ENCODE measurements at regions not wholly inside any gene's neighbourhood (a gene's known extent, or its start where the extent isn't known, plus 50 kb on each side); places are given as distances from the start of the nearest gene placed in this dataset.
A peak's percentile ranks its signal among the peaks of the same experiment; 100 is the strongest.

GRCh38 chr7:36802459-36803135, 78.3 kb upstream of the AOAH start:
- DNase-seq = no peak

DNA sequence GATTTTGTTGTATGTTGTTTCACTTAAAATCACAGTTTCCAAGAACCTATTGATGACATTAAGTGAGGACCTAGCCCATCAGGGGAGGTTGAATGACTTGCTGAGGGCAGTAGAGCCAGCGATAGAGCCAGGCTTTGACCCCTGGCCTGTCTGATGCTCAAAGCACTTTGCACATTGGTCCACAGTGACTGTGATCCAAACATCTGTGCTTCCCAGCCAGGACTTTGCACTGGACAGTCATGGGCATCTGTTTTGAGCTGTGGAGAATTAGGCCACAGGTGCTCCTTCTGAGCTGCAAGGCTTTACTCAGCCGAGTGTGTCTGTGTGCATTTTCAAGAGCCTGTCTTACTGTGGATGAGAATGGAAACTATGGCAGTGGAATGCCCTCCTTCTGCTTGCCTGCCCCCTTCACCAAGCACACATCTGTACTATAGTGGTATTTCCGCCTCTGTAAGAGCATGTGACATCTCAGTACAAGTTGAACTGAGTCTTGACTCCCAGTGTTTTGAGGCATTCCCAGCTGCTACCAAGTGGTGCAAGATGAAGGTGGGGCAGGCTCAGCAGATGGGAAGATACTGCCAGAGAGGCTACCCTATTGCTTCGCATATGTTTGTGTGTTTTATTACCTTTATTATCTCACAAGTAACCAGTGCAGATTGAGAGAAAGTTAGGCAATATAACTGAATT, 72.7 kb upstream of the AOAH start:
- no peak for DNase-seq

DNA sequence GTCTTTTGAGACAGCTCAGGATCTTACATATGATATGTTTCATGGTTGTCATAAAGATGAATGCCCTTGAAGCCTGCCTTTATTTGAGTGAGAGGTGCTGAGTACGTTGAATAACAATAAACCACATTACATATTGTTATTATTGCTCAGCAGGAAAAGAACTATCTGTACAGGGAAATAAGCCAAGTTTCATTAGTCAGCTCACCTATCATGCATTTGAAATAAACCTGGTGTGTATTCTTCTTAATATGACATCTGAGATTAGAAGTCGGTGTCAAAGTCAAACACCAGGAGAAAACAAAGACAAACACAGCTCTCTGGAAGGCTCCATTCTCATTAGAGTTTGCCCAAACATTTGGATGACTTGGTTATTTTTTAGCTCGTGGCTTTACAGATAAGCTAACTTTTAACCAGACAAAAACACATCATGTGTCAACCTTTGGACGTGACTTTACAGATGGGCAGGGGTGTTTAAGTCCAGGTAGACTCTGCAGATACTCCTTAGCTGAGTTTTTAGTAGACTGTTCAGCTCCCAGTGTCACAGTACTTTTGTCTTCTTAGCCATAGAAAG, 71.2 kb upstream of the AOAH start:
- DNase-seq = peak; percentile 26

DNA sequence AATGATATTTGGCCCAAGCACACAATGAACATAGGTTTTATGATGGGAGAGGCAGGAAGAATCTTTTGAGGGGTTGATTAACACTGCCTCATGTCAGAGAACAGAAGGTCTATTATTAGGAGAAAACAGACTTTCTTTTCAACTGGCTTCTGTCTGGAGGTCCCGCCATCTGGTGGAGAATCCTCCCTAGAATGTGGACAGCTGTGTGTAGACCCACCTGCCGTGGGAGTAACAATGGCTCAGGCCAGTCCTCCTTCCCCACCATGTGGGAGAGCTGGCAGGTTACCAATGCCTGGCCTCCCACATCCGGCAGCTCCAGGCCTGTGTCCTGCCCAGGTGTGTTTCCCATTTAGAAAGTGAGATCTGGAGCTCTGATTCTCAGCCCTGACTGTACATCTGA, 70.4 kb upstream of the AOAH start:
- peak; percentile 52 for DNase-seq

- no peak for DNase-seq
These were observed 68.1 kb upstream of the AOAH start for GRCh38 chr7:36792421-36792820.

GRCh38 chr7:36790311-36790787, 66.1 kb upstream of the AOAH start:
- no peak for DNase-seq

DNA sequence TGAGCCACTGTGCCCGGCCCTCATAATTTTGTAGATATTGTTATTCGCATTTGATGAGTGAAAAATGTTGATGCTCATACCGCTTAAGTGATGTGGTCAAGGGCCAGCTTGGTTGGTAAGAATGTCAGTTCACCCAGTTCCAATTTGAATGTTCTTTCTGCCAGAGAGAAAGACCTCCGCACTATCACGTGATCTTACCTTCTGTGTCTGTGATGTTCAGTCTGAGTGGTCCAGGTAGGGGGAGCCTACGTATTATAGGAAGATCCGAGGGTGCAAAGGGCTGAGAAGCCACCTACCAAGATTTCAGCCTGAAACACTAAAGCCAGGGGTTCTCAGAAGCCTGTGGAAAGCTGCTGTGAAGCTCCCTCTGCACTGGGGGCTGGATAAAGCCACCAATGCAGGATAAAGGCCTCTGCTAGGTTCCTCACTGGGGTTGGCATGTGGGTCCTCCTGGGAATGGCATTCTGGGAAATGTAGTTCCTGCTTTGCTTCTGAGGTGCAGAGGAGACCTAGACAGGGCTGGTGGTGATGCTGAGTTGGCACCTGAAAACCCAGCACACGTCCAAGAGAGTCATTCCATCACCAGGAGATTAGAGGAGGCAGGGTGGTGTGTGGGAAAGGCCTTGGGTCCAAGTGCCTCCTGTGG, 64.7 kb upstream of the AOAH start:
- no peak for DNase-seq

- no peak for DNase-seq
These were observed 63.7 kb upstream of the AOAH start for GRCh38 chr7:36787933-36788378.

DNA sequence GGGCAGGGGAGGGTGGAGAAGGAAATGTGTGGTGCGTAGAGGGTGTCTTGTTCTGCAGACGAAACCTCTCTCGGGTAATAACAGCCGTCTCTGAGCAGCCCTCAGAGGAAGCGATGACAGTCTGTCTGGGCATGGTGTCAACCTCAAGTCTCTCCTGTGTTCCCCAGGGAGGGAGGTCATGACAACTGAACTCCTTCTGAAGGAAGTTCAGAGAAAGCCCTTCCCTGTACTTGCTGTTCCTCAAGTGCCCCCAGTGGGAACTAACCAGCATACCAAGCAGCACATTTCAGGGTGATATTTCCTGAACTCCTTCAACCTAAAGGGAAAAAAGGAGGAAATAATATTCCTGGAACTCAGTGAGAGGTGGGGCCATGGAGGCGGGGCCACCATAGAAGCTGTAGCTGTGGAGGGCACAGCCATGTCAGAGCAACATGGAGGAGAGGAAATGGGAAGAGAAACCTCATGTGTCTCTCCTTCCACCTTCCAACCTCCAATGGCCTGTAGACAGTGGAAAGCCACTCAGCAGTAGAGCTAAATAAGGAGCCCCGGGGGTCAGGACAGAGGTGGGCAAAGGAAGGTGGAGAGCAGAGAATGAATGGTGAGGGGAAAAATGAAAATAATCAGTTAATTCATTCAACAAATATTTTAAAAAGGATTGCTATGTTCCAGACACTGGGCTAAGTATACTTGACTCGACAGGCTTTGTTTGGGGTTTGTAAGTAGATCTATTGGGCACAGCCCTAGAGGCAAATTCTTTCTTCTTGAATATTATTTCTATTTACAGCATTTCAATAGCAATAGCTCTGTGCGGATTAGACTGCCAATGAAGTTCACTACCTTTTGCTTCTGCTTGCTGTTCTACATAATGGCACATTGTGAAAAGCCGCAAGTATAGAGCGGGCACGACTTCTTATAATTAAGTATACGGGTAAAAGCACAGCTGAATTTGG, 61.0 kb upstream of the AOAH start:
- DNase-seq = no peak

- no peak for DNase-seq
These were observed 56.9 kb upstream of the AOAH start for GRCh38 chr7:36781011-36781738.

- no peak for DNase-seq
These were observed 53.6 kb upstream of the AOAH start for GRCh38 chr7:36777855-36778254.

DNA sequence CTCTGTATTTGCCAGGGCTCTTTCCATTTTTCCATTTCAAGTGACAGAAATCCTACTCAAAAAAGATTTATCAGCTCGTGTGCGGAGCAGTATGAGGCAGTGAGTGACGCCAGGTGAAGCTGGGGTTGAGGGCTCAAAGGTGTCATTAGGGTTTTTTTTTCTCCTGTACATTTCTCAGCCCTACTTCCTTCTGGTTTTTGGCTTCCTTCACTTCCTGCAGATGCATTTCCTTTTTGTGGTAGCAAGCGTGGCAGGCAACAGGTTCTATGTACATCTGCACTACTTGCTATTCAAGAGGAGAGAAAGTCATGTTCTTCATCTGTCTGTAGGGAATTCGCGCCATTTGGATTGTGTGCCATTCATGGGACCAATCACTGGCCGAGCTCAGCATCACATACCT, 52.8 kb upstream of the AOAH start:
- DNase-seq = no peak

DNA sequence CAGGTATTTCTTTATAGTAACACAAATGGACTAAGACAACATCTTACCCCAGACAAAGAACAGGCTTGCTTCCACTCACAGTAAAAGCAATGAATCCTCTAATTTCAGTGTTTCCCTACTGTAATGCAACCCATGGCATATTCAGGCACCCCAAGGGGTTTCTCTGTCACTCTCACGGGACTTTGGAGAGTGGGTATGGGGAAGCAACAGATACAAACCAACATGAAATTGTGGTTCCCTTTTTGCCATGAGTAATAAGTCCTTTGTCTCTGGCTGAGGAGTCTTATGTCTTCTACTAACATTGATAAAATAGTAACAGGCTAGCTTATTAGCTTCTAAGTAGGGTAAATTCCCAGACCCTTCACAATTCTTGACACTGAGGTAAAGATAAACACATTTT, 51.4 kb upstream of the AOAH start:
- DNase-seq = no peak

- no peak for DNase-seq
These were observed 50.8 kb upstream of the AOAH start for GRCh38 chr7:36775061-36775620.
